Fibroblast of lung (primary cell): ENCODE measurements at regions not wholly inside any gene's neighbourhood (a gene's known extent, or its start where the extent isn't known, plus 50 kb on each side); places are given as distances from the start of the nearest gene placed in this dataset.
A peak's percentile ranks its signal among the peaks of the same experiment; 100 is the strongest.

Experiments
- DNase-seq, 2 donors: peaks; one replicate each; pipeline versions ENCODE4 v3.0.0 to v3.0.0-alpha.2; 2010; ENCODE audit warnings: low read depth in 2 of 2
- H2AFZ ChIP-seq: 2 replicates; pipeline ENCODE4 v1.5.1; 2012; ENCODE audit warnings: low read length, control low read depth, inconsistent platforms
- H3K27ac ChIP-seq: 2 replicates; pipeline ENCODE4 v1.5.1; 2011; ENCODE audit warnings: low read length, control low read depth; ENCODE audit not compliant: insufficient read depth
- H3K27me3 ChIP-seq: 2 replicates; pipeline ENCODE4 v1.5.1; 2011; ENCODE audit warnings: mild to moderate bottlenecking, low read length; ENCODE audit not compliant: control insufficient read depth, insufficient read depth
- H3K36me3 ChIP-seq: 2 replicates; pipeline ENCODE4 v1.5.1; 2011; ENCODE audit warnings: low read length; ENCODE audit not compliant: control insufficient read depth, insufficient read depth
- H3K4me1 ChIP-seq: 2 replicates; pipeline ENCODE4 v1.5.1; 2011; ENCODE audit warnings: low read length; ENCODE audit not compliant: control insufficient read depth, insufficient read depth; ENCODE audit errors: extremely low read depth
- H3K4me2 ChIP-seq: 2 replicates; pipeline ENCODE4 v1.5.1; 2011; ENCODE audit warnings: low read length, control low read depth; ENCODE audit not compliant: insufficient read depth; ENCODE audit errors: extremely low read depth
- H3K4me3 ChIP-seq, 4 experiments: fragments of 200-600 bp in 1 of 4; sonication (generic) in 1 of 4; replicated peaks in 1 of 4; 2 replicates each; pipeline ENCODE4 v1.5.1; 2011 to 2016; ENCODE audit warnings: low read length in 4 of 4, low read depth in 3 of 4, mild to moderate bottlenecking in 3 of 4, control low read depth in 2 of 4, inconsistent platforms in 1 of 4, mixed read lengths in 1 of 4; ENCODE audit not compliant: insufficient read depth in 1 of 4; ENCODE audit errors: control extremely low read depth in 1 of 4
- H3K79me2 ChIP-seq: 2 replicates; pipeline ENCODE4 v1.5.1; 2012; ENCODE audit warnings: mild to moderate bottlenecking, low read length, inconsistent platforms; ENCODE audit not compliant: control insufficient read depth, insufficient read depth
- H3K9ac ChIP-seq: 2 replicates; pipeline ENCODE4 v1.5.1; 2011; ENCODE audit warnings: mild to moderate bottlenecking, low read length, control low read depth; ENCODE audit not compliant: insufficient read depth
- H3K9me3 ChIP-seq: 2 replicates; pipeline ENCODE4 v1.5.1; 2012; ENCODE audit warnings: low read depth, low read length; ENCODE audit not compliant: control insufficient read depth, insufficient read depth
- H4K20me1 ChIP-seq: 2 replicates; pipeline ENCODE4 v1.5.1; 2011; ENCODE audit warnings: low read length; ENCODE audit not compliant: control insufficient read depth, insufficient read depth; ENCODE audit errors: extremely low read depth
- EZH2 ChIP-seq: IDR thresholded peaks from 2 replicates; pipeline ENCODE4 v1.5.1; 2012; ENCODE audit warnings: low read length, control low read depth, mild to moderate bottlenecking; ENCODE audit errors: missing control alignments
- TF ChIP-seq, protein P1 (sequence below), 2 donors: IDR thresholded peaks in 1 of 2; conservative IDR thresholded peaks in 1 of 2; 1 replicate in 1 of 2; 2 replicates in 1 of 2; pipeline ENCODE4 v1.5.1; 2011 to 2012; ENCODE audit warnings: low read length in 2 of 2, control low read depth in 1 of 2, inconsistent platforms in 1 of 2, low read depth in 1 of 2, mild to moderate bottlenecking in 1 of 2

DNA sequence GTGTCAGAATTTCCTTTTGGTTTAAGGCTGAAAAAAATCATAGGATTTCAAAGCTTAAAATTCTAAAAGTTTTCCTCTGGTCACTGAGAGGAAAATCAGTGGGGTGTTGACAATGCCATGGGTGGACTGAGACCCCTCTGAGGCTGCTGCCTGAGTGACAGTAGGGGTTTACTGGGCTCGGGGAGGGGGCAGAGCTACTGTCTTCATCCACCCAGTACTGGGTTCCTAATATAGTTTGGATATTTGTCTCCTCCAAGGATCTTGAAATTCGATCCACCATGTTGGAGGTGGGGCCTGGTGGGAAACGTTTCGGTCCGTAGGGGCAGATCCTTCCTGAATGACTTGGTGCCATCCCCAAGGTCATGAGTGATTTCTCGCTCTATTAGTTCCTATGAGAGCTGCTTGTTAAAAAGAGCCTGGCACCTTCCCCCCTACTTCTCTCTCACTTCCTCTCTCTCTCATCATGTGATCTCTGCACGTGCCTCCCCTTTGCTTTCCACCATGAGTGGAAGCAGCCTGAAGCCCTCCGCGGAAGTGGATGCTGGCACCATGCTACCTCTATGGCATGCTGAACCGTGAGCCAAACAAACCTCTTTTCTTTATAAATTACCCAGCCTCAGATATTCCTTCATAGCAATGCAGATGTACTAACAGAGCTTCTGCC lies 72.3 kb downstream of the MAP10 start:
- Histone ChIP-seq H2AFZ (no peak overlapping the region), H3K79me2 (no peaks in the 10 kb centered on the region), H3K36me3 (no peaks in the 10 kb centered on the region), H3K9me3 (no peaks in the 10 kb centered on the region), H4K20me1 (no peaks in the 10 kb centered on the region), H3K4me1 (no peaks in the 10 kb centered on the region), H3K27ac (no peak overlapping the region), H3K4me2 (no peak overlapping the region), H3K9ac (no peak overlapping the region), H3K27me3 (no peaks in the 10 kb centered on the region), H3K4me3 (no peak overlapping the region)
- DNase-seq = no peak
- TF ChIP-seq, protein P1, sequence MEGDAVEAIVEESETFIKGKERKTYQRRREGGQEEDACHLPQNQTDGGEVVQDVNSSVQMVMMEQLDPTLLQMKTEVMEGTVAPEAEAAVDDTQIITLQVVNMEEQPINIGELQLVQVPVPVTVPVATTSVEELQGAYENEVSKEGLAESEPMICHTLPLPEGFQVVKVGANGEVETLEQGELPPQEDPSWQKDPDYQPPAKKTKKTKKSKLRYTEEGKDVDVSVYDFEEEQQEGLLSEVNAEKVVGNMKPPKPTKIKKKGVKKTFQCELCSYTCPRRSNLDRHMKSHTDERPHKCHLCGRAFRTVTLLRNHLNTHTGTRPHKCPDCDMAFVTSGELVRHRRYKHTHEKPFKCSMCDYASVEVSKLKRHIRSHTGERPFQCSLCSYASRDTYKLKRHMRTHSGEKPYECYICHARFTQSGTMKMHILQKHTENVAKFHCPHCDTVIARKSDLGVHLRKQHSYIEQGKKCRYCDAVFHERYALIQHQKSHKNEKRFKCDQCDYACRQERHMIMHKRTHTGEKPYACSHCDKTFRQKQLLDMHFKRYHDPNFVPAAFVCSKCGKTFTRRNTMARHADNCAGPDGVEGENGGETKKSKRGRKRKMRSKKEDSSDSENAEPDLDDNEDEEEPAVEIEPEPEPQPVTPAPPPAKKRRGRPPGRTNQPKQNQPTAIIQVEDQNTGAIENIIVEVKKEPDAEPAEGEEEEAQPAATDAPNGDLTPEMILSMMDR (conservative IDR thresholded peaks at IDR 0.05 in 1 of 2, IDR thresholded peaks at IDR 0.05 in 1 of 2; ENCODE audit: low read depth in 1 of 2, low read length in 2 of 2) = no peak
- TF ChIP-seq EZH2 = no peak

DNA sequence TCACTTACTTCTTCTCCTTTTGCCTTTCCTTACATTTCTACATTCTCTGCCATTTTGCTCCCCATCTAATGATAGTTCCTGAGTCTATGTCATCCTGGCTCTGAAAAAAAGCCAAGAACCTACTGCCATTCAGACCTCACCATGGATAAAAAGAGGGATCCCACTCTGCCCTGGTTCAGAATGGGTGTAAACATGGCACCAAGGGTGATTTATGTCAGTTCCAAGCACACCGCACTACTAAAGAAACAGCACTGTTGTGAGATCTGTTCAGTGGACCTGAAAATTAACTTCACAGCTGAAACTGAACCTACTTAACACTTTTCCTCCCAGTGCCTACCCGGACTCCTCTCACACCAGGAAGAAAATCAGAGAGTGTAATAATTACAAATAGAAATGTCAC lies 72.3 kb upstream of the NTPCR start:
- Histone ChIP-seq H2AFZ (no peak overlapping the region), H3K4me1 (no peaks in the 10 kb centered on the region), H3K27ac (no peak overlapping the region), H3K4me2 (no peak overlapping the region), H3K79me2 (no peaks in the 10 kb centered on the region), H3K27me3 (no peaks in the 10 kb centered on the region), H4K20me1 (no peaks in the 10 kb centered on the region), H3K36me3 (no peaks in the 10 kb centered on the region), H3K4me3 (no peak overlapping the region), H3K9ac (no peak overlapping the region), H3K9me3 (no peaks in the 10 kb centered on the region)
- DNase-seq = no peak
- TF ChIP-seq EZH2 = no peak
- TF ChIP-seq, protein P1 (conservative IDR thresholded peaks at IDR 0.05 in 1 of 2, IDR thresholded peaks at IDR 0.05 in 1 of 2; ENCODE audit: low read depth in 1 of 2, low read length in 2 of 2) = no peak

DNA sequence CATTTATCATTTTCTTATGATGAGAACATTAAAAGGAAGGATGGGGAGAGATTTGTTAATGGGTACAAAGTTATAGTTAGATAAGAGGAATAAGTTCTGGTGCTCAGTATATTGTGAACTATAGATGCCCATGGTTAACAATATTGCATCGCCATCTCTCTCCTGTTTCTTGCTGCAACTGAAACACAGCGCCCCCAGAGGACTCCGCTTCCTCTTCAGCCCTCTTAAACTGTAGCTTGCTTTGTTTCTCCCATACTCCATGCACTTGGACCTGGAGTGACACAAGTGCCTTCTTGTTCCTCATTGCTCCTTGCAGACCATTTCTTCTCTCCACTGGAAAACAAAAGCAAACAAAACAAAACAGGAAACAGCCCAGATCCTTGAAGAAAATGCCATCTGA lies 70.1 kb upstream of the NTPCR start:
- Histone ChIP-seq H3K9ac (no peak overlapping the region), H3K79me2 (no peaks in the 10 kb centered on the region), H3K27me3 (no peaks in the 10 kb centered on the region), H3K4me1 (no peaks in the 10 kb centered on the region), H3K9me3 (no peaks in the 10 kb centered on the region), H3K4me2 (no peak overlapping the region), H2AFZ (no peak overlapping the region), H3K4me3 (no peak overlapping the region), H4K20me1 (no peaks in the 10 kb centered on the region), H3K27ac (no peak overlapping the region), H3K36me3 (no peaks in the 10 kb centered on the region)
- TF ChIP-seq, protein P1 (conservative IDR thresholded peaks at IDR 0.05 in 1 of 2, IDR thresholded peaks at IDR 0.05 in 1 of 2; ENCODE audit: low read depth in 1 of 2, low read length in 2 of 2) = peak; percentile 26 to 57
- TF ChIP-seq EZH2 = no peak
- peak in 1 of 2 donors; percentile 44 for DNase-seq
